H1 (cell line): ENCODE measurements at regions not wholly inside any gene's neighbourhood (a gene's known extent, or its start where the extent isn't known, plus 50 kb on each side); places are given as distances from the start of the nearest gene placed in this dataset.

Experiments used
- CHD1 ChIP-seq: IDR thresholded peaks from 2 replicates; pipeline ENCODE4 v1.6.1; 2012; ENCODE audit warnings: low read depth, low read length, improper control_type of control experiment
- EGR1 ChIP-seq: IDR thresholded peaks from 2 replicates; pipeline ENCODE4 v1.6.1; 2011; ENCODE audit warnings: low read depth, low read length, borderline replicate concordance
- HDAC6 ChIP-seq: IDR thresholded peaks from one replicate; pipeline ENCODE4 v1.7.1; 2012; ENCODE audit warnings: low read depth, mild to moderate bottlenecking, inconsistent platforms, low read length, moderate library complexity
- JUN ChIP-seq: IDR thresholded peaks from 2 replicates; pipeline ENCODE4 v1.6.1; 2011; ENCODE audit warnings: low read depth, mild to moderate bottlenecking, improper control_type of control experiment, low read length
- MAX ChIP-seq: IDR thresholded peaks from 2 replicates; pipeline ENCODE4 v1.6.1; 2012; ENCODE audit warnings: inconsistent platforms
- NANOG ChIP-seq: IDR thresholded peaks from 2 replicates; pipeline ENCODE4 v1.6.1; 2011; ENCODE audit warnings: low read length, low read depth, mild to moderate bottlenecking, inconsistent platforms; ENCODE audit not compliant: insufficient read depth, poor library complexity, severe bottlenecking
- POLR2AphosphoS5 ChIP-seq: IDR thresholded peaks from 2 replicates; pipeline ENCODE4 v1.6.1; 2011; ENCODE audit warnings: low read depth, low read length
- SP1 ChIP-seq: IDR thresholded peaks from 2 replicates; pipeline ENCODE4 v1.6.1; 2011; ENCODE audit warnings: low read depth, low read length
- SRF ChIP-seq: IDR thresholded peaks from 2 replicates; pipeline ENCODE4 v1.6.1; 2011; ENCODE audit warnings: mild to moderate bottlenecking, low read depth, low read length, moderate library complexity
- TAF1 ChIP-seq: IDR thresholded peaks from 2 replicates; pipeline ENCODE4 v1.6.1; 2011; ENCODE audit warnings: mild to moderate bottlenecking, low read depth, low read length
- TCF12 ChIP-seq: IDR thresholded peaks from 2 replicates; pipeline ENCODE4 v1.6.1; 2011; ENCODE audit warnings: low read depth, mild to moderate bottlenecking, low read length
- TF ChIP-seq, protein P1 (sequence below): fragments of 300-600 bp; sonication (generic); IDR thresholded peaks from 2 replicates; pipeline ENCODE4 v1.7.1; 2012; ENCODE audit warnings: low read length, moderate library complexity, mild to moderate bottlenecking, inconsistent platforms; ENCODE audit not compliant: insufficient replicate concordance

GRCh38 chr4:189185810-189186432, 754.8 kb upstream of the FRG1 start (continued):
- TF ChIP-seq, protein P1, sequence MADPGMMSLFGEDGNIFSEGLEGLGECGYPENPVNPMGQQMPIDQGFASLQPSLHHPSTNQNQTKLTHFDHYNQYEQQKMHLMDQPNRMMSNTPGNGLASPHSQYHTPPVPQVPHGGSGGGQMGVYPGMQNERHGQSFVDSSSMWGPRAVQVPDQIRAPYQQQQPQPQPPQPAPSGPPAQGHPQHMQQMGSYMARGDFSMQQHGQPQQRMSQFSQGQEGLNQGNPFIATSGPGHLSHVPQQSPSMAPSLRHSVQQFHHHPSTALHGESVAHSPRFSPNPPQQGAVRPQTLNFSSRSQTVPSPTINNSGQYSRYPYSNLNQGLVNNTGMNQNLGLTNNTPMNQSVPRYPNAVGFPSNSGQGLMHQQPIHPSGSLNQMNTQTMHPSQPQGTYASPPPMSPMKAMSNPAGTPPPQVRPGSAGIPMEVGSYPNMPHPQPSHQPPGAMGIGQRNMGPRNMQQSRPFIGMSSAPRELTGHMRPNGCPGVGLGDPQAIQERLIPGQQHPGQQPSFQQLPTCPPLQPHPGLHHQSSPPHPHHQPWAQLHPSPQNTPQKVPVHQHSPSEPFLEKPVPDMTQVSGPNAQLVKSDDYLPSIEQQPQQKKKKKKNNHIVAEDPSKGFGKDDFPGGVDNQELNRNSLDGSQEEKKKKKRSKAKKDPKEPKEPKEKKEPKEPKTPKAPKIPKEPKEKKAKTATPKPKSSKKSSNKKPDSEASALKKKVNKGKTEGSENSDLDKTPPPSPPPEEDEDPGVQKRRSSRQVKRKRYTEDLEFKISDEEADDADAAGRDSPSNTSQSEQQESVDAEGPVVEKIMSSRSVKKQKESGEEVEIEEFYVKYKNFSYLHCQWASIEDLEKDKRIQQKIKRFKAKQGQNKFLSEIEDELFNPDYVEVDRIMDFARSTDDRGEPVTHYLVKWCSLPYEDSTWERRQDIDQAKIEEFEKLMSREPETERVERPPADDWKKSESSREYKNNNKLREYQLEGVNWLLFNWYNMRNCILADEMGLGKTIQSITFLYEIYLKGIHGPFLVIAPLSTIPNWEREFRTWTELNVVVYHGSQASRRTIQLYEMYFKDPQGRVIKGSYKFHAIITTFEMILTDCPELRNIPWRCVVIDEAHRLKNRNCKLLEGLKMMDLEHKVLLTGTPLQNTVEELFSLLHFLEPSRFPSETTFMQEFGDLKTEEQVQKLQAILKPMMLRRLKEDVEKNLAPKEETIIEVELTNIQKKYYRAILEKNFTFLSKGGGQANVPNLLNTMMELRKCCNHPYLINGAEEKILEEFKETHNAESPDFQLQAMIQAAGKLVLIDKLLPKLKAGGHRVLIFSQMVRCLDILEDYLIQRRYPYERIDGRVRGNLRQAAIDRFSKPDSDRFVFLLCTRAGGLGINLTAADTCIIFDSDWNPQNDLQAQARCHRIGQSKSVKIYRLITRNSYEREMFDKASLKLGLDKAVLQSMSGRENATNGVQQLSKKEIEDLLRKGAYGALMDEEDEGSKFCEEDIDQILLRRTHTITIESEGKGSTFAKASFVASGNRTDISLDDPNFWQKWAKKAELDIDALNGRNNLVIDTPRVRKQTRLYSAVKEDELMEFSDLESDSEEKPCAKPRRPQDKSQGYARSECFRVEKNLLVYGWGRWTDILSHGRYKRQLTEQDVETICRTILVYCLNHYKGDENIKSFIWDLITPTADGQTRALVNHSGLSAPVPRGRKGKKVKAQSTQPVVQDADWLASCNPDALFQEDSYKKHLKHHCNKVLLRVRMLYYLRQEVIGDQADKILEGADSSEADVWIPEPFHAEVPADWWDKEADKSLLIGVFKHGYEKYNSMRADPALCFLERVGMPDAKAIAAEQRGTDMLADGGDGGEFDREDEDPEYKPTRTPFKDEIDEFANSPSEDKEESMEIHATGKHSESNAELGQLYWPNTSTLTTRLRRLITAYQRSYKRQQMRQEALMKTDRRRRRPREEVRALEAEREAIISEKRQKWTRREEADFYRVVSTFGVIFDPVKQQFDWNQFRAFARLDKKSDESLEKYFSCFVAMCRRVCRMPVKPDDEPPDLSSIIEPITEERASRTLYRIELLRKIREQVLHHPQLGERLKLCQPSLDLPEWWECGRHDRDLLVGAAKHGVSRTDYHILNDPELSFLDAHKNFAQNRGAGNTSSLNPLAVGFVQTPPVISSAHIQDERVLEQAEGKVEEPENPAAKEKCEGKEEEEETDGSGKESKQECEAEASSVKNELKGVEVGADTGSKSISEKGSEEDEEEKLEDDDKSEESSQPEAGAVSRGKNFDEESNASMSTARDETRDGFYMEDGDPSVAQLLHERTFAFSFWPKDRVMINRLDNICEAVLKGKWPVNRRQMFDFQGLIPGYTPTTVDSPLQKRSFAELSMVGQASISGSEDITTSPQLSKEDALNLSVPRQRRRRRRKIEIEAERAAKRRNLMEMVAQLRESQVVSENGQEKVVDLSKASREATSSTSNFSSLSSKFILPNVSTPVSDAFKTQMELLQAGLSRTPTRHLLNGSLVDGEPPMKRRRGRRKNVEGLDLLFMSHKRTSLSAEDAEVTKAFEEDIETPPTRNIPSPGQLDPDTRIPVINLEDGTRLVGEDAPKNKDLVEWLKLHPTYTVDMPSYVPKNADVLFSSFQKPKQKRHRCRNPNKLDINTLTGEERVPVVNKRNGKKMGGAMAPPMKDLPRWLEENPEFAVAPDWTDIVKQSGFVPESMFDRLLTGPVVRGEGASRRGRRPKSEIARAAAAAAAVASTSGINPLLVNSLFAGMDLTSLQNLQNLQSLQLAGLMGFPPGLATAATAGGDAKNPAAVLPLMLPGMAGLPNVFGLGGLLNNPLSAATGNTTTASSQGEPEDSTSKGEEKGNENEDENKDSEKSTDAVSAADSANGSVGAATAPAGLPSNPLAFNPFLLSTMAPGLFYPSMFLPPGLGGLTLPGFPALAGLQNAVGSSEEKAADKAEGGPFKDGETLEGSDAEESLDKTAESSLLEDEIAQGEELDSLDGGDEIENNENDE: peak; percentile 78
- TF ChIP-seq POLR2AphosphoS5: peak; percentile 82
- no peak for TF ChIP-seq CHD1
- TF ChIP-seq SP1: peak; percentile 96
- no peak for TF ChIP-seq EGR1
- peak; percentile 29 for TF ChIP-seq MAX
- TF ChIP-seq SRF: no peak
- no peak for TF ChIP-seq JUN
- no peak for TF ChIP-seq HDAC6
- TF ChIP-seq NANOG: peak; percentile 92
- TF ChIP-seq TCF12: peak; percentile 94; the same call in 1 of the 2 replicates
- TF ChIP-seq TAF1: peak; percentile 82
